ENCODE measurements at regions not wholly inside any gene's neighbourhood (a gene's known extent, or its start where the extent isn't known, plus 50 kb on each side); places are given as distances from the start of the nearest gene placed in this dataset.

DNA sequence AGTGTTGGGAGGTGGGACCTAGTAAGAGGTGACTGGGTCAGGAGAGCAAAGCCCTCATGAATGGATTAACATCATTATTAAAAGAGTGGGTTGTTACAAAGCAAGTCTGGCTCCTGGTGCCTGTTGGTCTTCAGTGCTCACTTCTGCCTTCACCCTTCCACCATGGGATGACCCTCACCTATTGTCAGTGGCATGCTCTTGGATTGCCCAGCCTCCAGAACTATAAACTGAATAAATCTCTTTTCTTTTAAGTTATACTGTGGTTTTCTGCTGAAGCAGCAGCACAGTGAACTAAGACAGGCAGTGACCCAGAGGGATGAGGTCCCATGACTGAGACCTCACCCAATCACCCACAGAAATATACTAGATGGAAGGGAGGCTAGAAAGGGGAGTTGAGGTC is 57.5 kb upstream of the ATL2 start:
- intact Hi-C loops (cut with micrococcal nuclease): no loop called here
- H3K36me3 ChIP-seq (ENCODE audit: control insufficient read depth in 2 of 2, extremely low read depth in 1 of 2, insufficient read depth in 2 of 2, low read length in 2 of 2): no peaks in the 10 kb centered on the region
- DNase-seq (ENCODE audit: low read depth, low spot score) (no peak), FAIRE-seq (no peak)
- H3K9ac ChIP-seq (replicated peaks; ENCODE audit: extremely low read depth, insufficient read depth, low read length): no peak overlapping the region
- no peak overlapping the region for H2AFZ ChIP-seq (ENCODE audit: low read depth, low read length)
- ChIA-PET CTCF (no interaction called here), POLR2A (no interaction called here)
- no peaks in the 10 kb centered on the region for H3K79me2 ChIP-seq (ENCODE audit: control insufficient read depth, insufficient read depth, low read length)
- TF ChIP-seq POLR2A (IDR thresholded peaks at IDR 0.05; ENCODE audit: low read depth, low read length) (no peak), POLR2AphosphoS5 (IDR thresholded peaks at IDR 0.05; ENCODE audit: insufficient read depth, low read depth, low read length) (no peak), FOS (IDR thresholded peaks at IDR 0.05; ENCODE audit: borderline replicate concordance, insufficient read depth, low read length) (no peak), MYC (IDR thresholded peaks at IDR 0.05; ENCODE audit: low read depth, low read length) (no peak)
- TF ChIP-seq, protein P1, sequence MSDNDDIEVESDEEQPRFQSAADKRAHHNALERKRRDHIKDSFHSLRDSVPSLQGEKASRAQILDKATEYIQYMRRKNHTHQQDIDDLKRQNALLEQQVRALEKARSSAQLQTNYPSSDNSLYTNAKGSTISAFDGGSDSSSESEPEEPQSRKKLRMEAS (IDR thresholded peaks at IDR 0.05; ENCODE audit: insufficient read depth, insufficient read length): no peak
- H4K20me1 ChIP-seq (replicated peaks; ENCODE audit: control insufficient read depth, extremely low read depth, insufficient read depth, low read length): no peaks in the 10 kb centered on the region
- H3K27me3 ChIP-seq (ENCODE audit: control insufficient read depth in 2 of 2, insufficient read depth in 2 of 2, low read length in 2 of 2): peaks cover 9 to 12% of the 10 kb centered on the region in 2 experiments
- H3K9me1 ChIP-seq (replicated peaks; ENCODE audit: control insufficient read depth, extremely low read depth, insufficient read depth, low read length): no peaks in the 10 kb centered on the region
- H3K27ac ChIP-seq (ENCODE audit: insufficient read depth, low read depth, low read length): no peak overlapping the region
- H3K4me2 ChIP-seq (ENCODE audit: insufficient read depth, low read length): no peak overlapping the region
- dilution Hi-C loops (cut with MboI; ENCODE audit: extremely low pct_ligation_motif_present, low sequenced_read_pairs): no loop called here
- H3K4me1 ChIP-seq (ENCODE audit: control insufficient read depth, extremely low read depth, insufficient read depth, low read length): no peaks in the 10 kb centered on the region
- no peak overlapping the region for H3K4me3 ChIP-seq (replicated peaks in 1 of 3; ENCODE audit: insufficient read depth in 1 of 3, low read depth in 1 of 3, low read length in 3 of 3)
- no peaks in the 10 kb centered on the region for H3K9me3 ChIP-seq (replicated peaks; ENCODE audit: control insufficient read depth, insufficient read depth, low read length)
- no TSS peak for BruUV-seq (replicated peaks)

DNA sequence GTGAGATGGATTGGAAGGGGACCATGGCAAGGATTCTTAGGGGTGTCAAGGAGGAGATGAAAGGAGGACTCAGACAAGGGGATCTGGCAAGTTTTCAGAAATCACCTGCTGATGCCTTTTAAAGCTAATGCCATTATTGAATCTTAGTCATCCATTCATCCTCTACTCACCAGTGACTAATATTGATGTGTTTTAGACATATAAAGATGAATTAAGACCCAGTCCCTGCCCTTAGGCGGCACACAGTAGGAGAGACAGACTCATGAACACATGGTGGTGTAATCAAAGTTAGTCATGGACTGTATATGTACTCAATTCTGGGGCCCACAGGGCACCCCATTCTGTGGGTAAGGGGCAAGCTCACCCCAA is 56.5 kb upstream of the ATL2 start:
- BruUV-seq (replicated peaks): no TSS peak
- H3K4me1 ChIP-seq (ENCODE audit: control insufficient read depth, extremely low read depth, insufficient read depth, low read length): no peaks in the 10 kb centered on the region
- no peak for FAIRE-seq
- intact Hi-C loops (cut with micrococcal nuclease): no loop called here
- H2AFZ ChIP-seq (ENCODE audit: low read depth, low read length): no peak overlapping the region
- no peaks in the 10 kb centered on the region for H3K9me1 ChIP-seq (replicated peaks; ENCODE audit: control insufficient read depth, extremely low read depth, insufficient read depth, low read length)
- dilution Hi-C loops (cut with MboI; ENCODE audit: extremely low pct_ligation_motif_present, low sequenced_read_pairs): no loop called here
- no peak overlapping the region for H3K4me2 ChIP-seq (ENCODE audit: insufficient read depth, low read length)
- no peak for DNase-seq (ENCODE audit: low read depth, low spot score)
- H3K79me2 ChIP-seq (ENCODE audit: control insufficient read depth, insufficient read depth, low read length): no peaks in the 10 kb centered on the region
- no peaks in the 10 kb centered on the region for H3K9me3 ChIP-seq (replicated peaks; ENCODE audit: control insufficient read depth, insufficient read depth, low read length)
- H3K27me3 ChIP-seq (ENCODE audit: control insufficient read depth in 2 of 2, insufficient read depth in 2 of 2, low read length in 2 of 2): peaks cover 9 to 12% of the 10 kb centered on the region in 2 experiments
- H3K36me3 ChIP-seq (ENCODE audit: control insufficient read depth in 2 of 2, extremely low read depth in 1 of 2, insufficient read depth in 2 of 2, low read length in 2 of 2): no peaks in the 10 kb centered on the region
- ChIA-PET CTCF (no interaction called here), POLR2A (no interaction called here)
- no peak overlapping the region for H3K4me3 ChIP-seq (replicated peaks in 1 of 3; ENCODE audit: insufficient read depth in 1 of 3, low read depth in 1 of 3, low read length in 3 of 3)
- no peak overlapping the region for H3K9ac ChIP-seq (replicated peaks; ENCODE audit: extremely low read depth, insufficient read depth, low read length)
- no peak overlapping the region for H3K27ac ChIP-seq (ENCODE audit: insufficient read depth, low read depth, low read length)
- TF ChIP-seq MYC (IDR thresholded peaks at IDR 0.05; ENCODE audit: low read depth, low read length): no peak
- TF ChIP-seq, protein P1 (IDR thresholded peaks at IDR 0.05; ENCODE audit: insufficient read depth, insufficient read length): no peak
- no peak for TF ChIP-seq GATA2 (IDR thresholded peaks at IDR 0.05; ENCODE audit: insufficient read depth, insufficient read length, low read depth, low read length)
- no peak for TF ChIP-seq EZH2 (IDR thresholded peaks at IDR 0.05; ENCODE audit: borderline replicate concordance, low read depth, low read length, severe bottlenecking)
- no peak for TF ChIP-seq POLR2A (IDR thresholded peaks at IDR 0.05; ENCODE audit: low read depth, low read length)
- no peak for TF ChIP-seq FOS (IDR thresholded peaks at IDR 0.05; ENCODE audit: borderline replicate concordance, insufficient read depth, low read length)
- TF ChIP-seq JUN (IDR thresholded peaks at IDR 0.05; ENCODE audit: borderline replicate concordance, insufficient read depth, insufficient read length, low read depth): no peak
- TF ChIP-seq CTCF (IDR thresholded peaks at IDR 0.05; ENCODE audit: extremely low read depth in 1 of 2, insufficient read depth in 1 of 2, low read depth in 1 of 2, low read length in 2 of 2): no peak
- no peak for TF ChIP-seq POLR2AphosphoS5 (IDR thresholded peaks at IDR 0.05; ENCODE audit: insufficient read depth, low read depth, low read length)
- H4K20me1 ChIP-seq (replicated peaks; ENCODE audit: control insufficient read depth, extremely low read depth, insufficient read depth, low read length): no peaks in the 10 kb centered on the region
